HEK293 (cell line): ENCODE measurements at regions not wholly inside any gene's neighbourhood (a gene's known extent, or its start where the extent isn't known, plus 50 kb on each side); places are given as distances from the start of the nearest gene placed in this dataset.

Experiments
- CTCF ChIP-seq: fragments of 450-650 bp; formaldehyde crosslinking; IDR thresholded peaks from 2 replicates; pipeline ENCODE4 v1.5.1; 2016; ENCODE audit warnings: missing biosample characterization, missing genetic modification characterization
- KLF10 ChIP-seq: fragments of 450-650 bp; IDR thresholded peaks from 2 replicates; pipeline ENCODE4 v1.5.1; 2018; ENCODE audit warnings: missing biosample characterization, mild to moderate bottlenecking, missing genetic modification characterization
- PRDM10 ChIP-seq: fragments of 450-650 bp; formaldehyde crosslinking; IDR thresholded peaks from 2 replicates; pipeline ENCODE4 v1.5.1; 2016; ENCODE audit warnings: missing biosample characterization, missing genetic modification characterization
- SETDB1 ChIP-seq: IDR thresholded peaks from one replicate; pipeline ENCODE4 v1.6.1; 2017; ENCODE audit warnings: mild to moderate bottlenecking, low read length, moderate library complexity, mixed read lengths; ENCODE audit not compliant: insufficient read length
- YY2 ChIP-seq: fragments of 450-650 bp; formaldehyde crosslinking; IDR thresholded peaks from 2 replicates; pipeline ENCODE4 v1.5.1; 2016; ENCODE audit warnings: missing biosample characterization, missing genetic modification characterization
- ZBTB20 ChIP-seq: fragments of 450-650 bp; formaldehyde crosslinking; IDR thresholded peaks from 2 replicates; pipeline ENCODE4 v1.5.1; 2016; ENCODE audit warnings: missing biosample characterization, missing genetic modification characterization
- ZBTB44 ChIP-seq: fragments of 450-650 bp; IDR thresholded peaks from 2 replicates; pipeline ENCODE4 v1.5.1; 2018; ENCODE audit warnings: missing biosample characterization, mild to moderate bottlenecking, missing genetic modification characterization
- ZNF10 ChIP-seq: fragments of 450-650 bp; formaldehyde crosslinking; IDR thresholded peaks from 2 replicates; pipeline ENCODE4 v1.5.1; 2017; ENCODE audit warnings: missing biosample characterization, missing genetic modification characterization
- ZNF146 ChIP-seq: fragments of 450-650 bp; formaldehyde crosslinking; IDR thresholded peaks from 2 replicates; pipeline ENCODE4 v1.5.1; 2016; ENCODE audit warnings: missing biosample characterization, missing genetic modification characterization
- ZNF324 ChIP-seq: fragments of 450-650 bp; formaldehyde crosslinking; IDR thresholded peaks from 2 replicates; pipeline ENCODE4 v1.5.1; 2016; ENCODE audit warnings: missing biosample characterization, missing genetic modification characterization
- ZNF354C ChIP-seq: fragments of 450-650 bp; formaldehyde crosslinking; IDR thresholded peaks from 2 replicates; pipeline ENCODE4 v1.5.1; 2016; ENCODE audit warnings: missing biosample characterization, missing genetic modification characterization, low read depth, borderline replicate concordance
- ZNF626 ChIP-seq: fragments of 450-650 bp; sonication (Bioruptor Pico); formaldehyde crosslinking; IDR thresholded peaks from 2 replicates; pipeline ENCODE4 v1.5.1; 2018; ENCODE audit warnings: missing biosample characterization, missing genetic modification characterization, inconsistent platforms
- ZNF670 ChIP-seq: fragments of 450-650 bp; formaldehyde crosslinking; IDR thresholded peaks from 2 replicates; pipeline ENCODE4 v1.5.1; 2016; ENCODE audit warnings: missing biosample characterization, missing genetic modification characterization, low read depth
- ZNF776 ChIP-seq: fragments of 450-650 bp; formaldehyde crosslinking; IDR thresholded peaks from 2 replicates; pipeline ENCODE4 v1.5.0; 2017; ENCODE audit warnings: missing biosample characterization, missing genetic modification characterization, borderline replicate concordance

DNA sequence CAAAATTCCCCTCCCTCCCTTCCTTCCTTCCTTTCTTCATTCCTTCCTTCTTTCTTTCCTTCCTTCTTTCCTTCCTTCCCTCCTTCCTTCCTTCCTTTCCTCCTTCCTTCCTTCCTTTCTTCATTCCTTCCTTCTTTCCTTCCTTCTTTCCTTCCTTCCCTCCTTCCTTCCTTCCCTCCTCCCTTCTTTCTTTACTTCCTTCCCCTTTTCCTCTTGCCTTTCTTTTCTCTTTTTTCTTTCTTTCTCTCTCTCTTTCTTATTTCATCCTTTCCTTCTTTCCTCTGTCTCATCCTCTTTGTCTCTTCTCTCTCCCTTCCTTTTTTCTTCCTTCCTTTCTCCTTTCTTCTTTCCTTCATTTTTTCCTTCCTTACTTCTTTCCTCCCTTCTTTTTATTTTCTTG is 171.9 kb upstream of the BRINP3 start:
- TF ChIP-seq CTCF (tag by site-specific recombination) = no peak
- TF ChIP-seq ZNF354C = no peak
- no peak for TF ChIP-seq ZNF670
- TF ChIP-seq ZNF776 (tag by site-specific recombination) = no peak
- no peak for TF ChIP-seq ZNF10 (tag by site-specific recombination)
- no peak for TF ChIP-seq ZNF324 (tag by site-specific recombination)
- no peak for TF ChIP-seq ZNF626 (tag by site-specific recombination)
- no peak for TF ChIP-seq ZNF146 (tag by site-specific recombination)
- no peak for TF ChIP-seq ZBTB20 (tag by site-specific recombination)
- TF ChIP-seq ZBTB44 (tag by site-specific recombination) = no peak
- no peak for TF ChIP-seq SETDB1
- no peak for TF ChIP-seq KLF10 (tag by site-specific recombination)
- TF ChIP-seq YY2 = no peak
- TF ChIP-seq PRDM10 (tag by site-specific recombination) = no peak
